ENCODE measurements at regions not wholly inside any gene's neighbourhood (a gene's known extent, or its start where the extent isn't known, plus 50 kb on each side); places are given as distances from the start of the nearest gene placed in this dataset.

- DNase-seq (ENCODE audit: insufficient read length, low spot score, missing footprints): no peak
- H3K79me2 ChIP-seq (ENCODE audit: insufficient read depth, low read length): no peaks in the 10 kb centered on the region
- H3K4me2 ChIP-seq (ENCODE audit: insufficient read depth, low read length): no peak overlapping the region
- no peak overlapping the region for H2AFZ ChIP-seq (ENCODE audit: low read length)
- H3K27ac ChIP-seq (ENCODE audit: low read depth, low read length): no peak overlapping the region
- H3K36me3 ChIP-seq (ENCODE audit: insufficient read depth, low read length): no peaks in the 10 kb centered on the region
- H3K4me3 ChIP-seq (ENCODE audit: insufficient read depth, low read length): no peak overlapping the region
- H3K27me3 ChIP-seq (ENCODE audit: insufficient read depth, low read length): no peaks in the 10 kb centered on the region
- H3K9me3 ChIP-seq (ENCODE audit: low read depth, low read length): no peaks in the 10 kb centered on the region
- H4K20me1 ChIP-seq (ENCODE audit: insufficient read depth, low read length): no peaks in the 10 kb centered on the region
- no peaks in the 10 kb centered on the region for H3K4me1 ChIP-seq (ENCODE audit: insufficient read depth, low read length)
- TF ChIP-seq, protein P1, sequence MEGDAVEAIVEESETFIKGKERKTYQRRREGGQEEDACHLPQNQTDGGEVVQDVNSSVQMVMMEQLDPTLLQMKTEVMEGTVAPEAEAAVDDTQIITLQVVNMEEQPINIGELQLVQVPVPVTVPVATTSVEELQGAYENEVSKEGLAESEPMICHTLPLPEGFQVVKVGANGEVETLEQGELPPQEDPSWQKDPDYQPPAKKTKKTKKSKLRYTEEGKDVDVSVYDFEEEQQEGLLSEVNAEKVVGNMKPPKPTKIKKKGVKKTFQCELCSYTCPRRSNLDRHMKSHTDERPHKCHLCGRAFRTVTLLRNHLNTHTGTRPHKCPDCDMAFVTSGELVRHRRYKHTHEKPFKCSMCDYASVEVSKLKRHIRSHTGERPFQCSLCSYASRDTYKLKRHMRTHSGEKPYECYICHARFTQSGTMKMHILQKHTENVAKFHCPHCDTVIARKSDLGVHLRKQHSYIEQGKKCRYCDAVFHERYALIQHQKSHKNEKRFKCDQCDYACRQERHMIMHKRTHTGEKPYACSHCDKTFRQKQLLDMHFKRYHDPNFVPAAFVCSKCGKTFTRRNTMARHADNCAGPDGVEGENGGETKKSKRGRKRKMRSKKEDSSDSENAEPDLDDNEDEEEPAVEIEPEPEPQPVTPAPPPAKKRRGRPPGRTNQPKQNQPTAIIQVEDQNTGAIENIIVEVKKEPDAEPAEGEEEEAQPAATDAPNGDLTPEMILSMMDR (IDR thresholded peaks at IDR 0.05; ENCODE audit: extremely low read depth, low read depth, low read length): no peak
These were observed 245.9 kb upstream of the RAB6C start for GRCh38 chr2:129733579-129733978.

- H3K27me3 ChIP-seq (ENCODE audit: insufficient read depth, low read length): no peaks in the 10 kb centered on the region
- H3K4me1 ChIP-seq (ENCODE audit: insufficient read depth, low read length): no peaks in the 10 kb centered on the region
- no peaks in the 10 kb centered on the region for H3K9me3 ChIP-seq (ENCODE audit: low read depth, low read length)
- DNase-seq (ENCODE audit: insufficient read length, low spot score, missing footprints): no peak
- TF ChIP-seq, protein P1 (IDR thresholded peaks at IDR 0.05; ENCODE audit: extremely low read depth, low read depth, low read length): no peak
- H3K27ac ChIP-seq (ENCODE audit: low read depth, low read length): no peak overlapping the region
- H3K36me3 ChIP-seq (ENCODE audit: insufficient read depth, low read length): no peaks in the 10 kb centered on the region
- no peak overlapping the region for H3K4me3 ChIP-seq (ENCODE audit: insufficient read depth, low read length)
- no peak overlapping the region for H3K4me2 ChIP-seq (ENCODE audit: insufficient read depth, low read length)
- H4K20me1 ChIP-seq (ENCODE audit: insufficient read depth, low read length): no peaks in the 10 kb centered on the region
- no peak overlapping the region for H2AFZ ChIP-seq (ENCODE audit: low read length)
- H3K79me2 ChIP-seq (ENCODE audit: insufficient read depth, low read length): no peaks in the 10 kb centered on the region
These were observed 245.0 kb upstream of the RAB6C start for GRCh38 chr2:129734343-129735034.

DNA sequence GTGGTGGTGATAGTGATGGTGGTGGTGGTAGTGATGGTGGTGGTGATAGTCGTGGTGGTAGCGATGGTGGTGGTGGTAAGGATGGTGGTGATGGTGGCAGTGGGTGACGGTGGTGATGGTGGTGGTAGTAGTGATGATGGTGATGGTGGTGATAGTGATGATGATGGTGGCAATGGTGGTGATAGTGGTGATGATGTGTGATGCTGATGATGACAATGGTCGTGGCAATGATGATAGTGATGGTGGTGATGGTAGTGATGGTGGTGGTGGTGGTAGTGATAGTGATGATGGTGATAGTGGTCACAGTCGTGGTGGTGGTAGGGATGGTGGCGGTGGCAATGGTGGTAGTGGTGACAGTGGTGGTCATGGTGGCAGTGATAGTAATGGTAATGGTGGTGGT, 243.9 kb upstream of the RAB6C start:
- no peak overlapping the region for H3K4me3 ChIP-seq (ENCODE audit: insufficient read depth, low read length)
- TF ChIP-seq, protein P1 (IDR thresholded peaks at IDR 0.05; ENCODE audit: extremely low read depth, low read depth, low read length): no peak
- DNase-seq (ENCODE audit: insufficient read length, low spot score, missing footprints): no peak
- no peak overlapping the region for H3K4me2 ChIP-seq (ENCODE audit: insufficient read depth, low read length)
- H3K27ac ChIP-seq (ENCODE audit: low read depth, low read length): no peak overlapping the region
- no peak overlapping the region for H2AFZ ChIP-seq (ENCODE audit: low read length)
- no peaks in the 10 kb centered on the region for H4K20me1 ChIP-seq (ENCODE audit: insufficient read depth, low read length)
- H3K27me3 ChIP-seq (ENCODE audit: insufficient read depth, low read length): no peaks in the 10 kb centered on the region
- H3K4me1 ChIP-seq (ENCODE audit: insufficient read depth, low read length): no peaks in the 10 kb centered on the region
- H3K36me3 ChIP-seq (ENCODE audit: insufficient read depth, low read length): no peaks in the 10 kb centered on the region
- H3K9me3 ChIP-seq (ENCODE audit: low read depth, low read length): no peaks in the 10 kb centered on the region
- no peaks in the 10 kb centered on the region for H3K79me2 ChIP-seq (ENCODE audit: insufficient read depth, low read length)

DNA sequence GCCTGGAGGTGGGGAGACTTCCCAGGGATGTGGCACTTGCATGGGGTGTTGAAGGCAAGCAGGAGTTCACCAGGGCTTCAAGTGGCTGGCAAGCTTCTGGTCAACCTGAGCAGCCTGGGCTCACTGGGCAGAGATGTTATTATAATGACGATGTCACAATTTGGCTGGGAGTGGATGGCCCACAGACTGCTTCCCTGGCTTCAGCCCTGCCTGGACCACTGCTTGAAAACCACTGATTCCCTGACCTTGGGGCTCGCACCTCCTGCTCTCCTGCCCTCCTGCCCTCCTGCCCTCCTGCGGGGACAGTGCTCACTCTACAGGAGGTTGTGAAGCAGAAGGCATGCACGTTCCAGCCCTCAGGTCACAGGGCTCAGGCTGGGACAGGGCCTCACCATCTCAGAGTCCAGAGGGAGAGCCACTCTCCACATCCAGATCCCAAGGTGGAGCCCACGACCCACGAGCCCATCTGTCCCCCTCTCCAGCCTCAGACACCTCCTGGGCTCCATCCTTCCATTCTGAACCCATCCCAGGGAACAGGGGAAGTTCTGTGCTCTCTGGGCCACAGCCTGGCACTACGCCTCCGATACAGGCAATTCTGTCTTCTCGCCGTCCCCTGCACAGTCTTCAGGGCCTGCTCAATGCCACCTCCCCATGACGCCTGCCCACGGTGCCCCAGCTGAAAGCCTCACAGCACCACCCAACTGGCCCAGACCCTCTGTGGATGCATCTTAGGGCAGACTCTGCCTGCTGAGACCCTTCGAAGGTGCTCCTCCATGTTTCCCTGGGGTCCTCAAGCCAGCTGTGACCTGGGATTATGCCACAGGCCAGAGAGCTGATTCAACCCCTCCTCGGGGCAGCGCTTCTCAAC, 241.6 kb upstream of the RAB6C start:
- no peaks in the 10 kb centered on the region for H4K20me1 ChIP-seq (ENCODE audit: insufficient read depth, low read length)
- H3K4me3 ChIP-seq (ENCODE audit: insufficient read depth, low read length): no peak overlapping the region
- no peaks in the 10 kb centered on the region for H3K79me2 ChIP-seq (ENCODE audit: insufficient read depth, low read length)
- H3K27ac ChIP-seq (ENCODE audit: low read depth, low read length): no peak overlapping the region
- no peaks in the 10 kb centered on the region for H3K27me3 ChIP-seq (ENCODE audit: insufficient read depth, low read length)
- TF ChIP-seq, protein P1 (IDR thresholded peaks at IDR 0.05; ENCODE audit: extremely low read depth, low read depth, low read length): no peak
- no peak for DNase-seq (ENCODE audit: insufficient read length, low spot score, missing footprints)
- H2AFZ ChIP-seq (ENCODE audit: low read length): no peak overlapping the region
- no peaks in the 10 kb centered on the region for H3K36me3 ChIP-seq (ENCODE audit: insufficient read depth, low read length)
- no peaks in the 10 kb centered on the region for H3K4me1 ChIP-seq (ENCODE audit: insufficient read depth, low read length)
- H3K4me2 ChIP-seq (ENCODE audit: insufficient read depth, low read length): no peak overlapping the region
- no peaks in the 10 kb centered on the region for H3K9me3 ChIP-seq (ENCODE audit: low read depth, low read length)
